Thyroid gland (tissue), 4 donors: ENCODE measurements at regions not wholly inside any gene's neighbourhood (a gene's known extent, or its start where the extent isn't known, plus 50 kb on each side); places are given as distances from the start of the nearest gene placed in this dataset.

Experiments
- CTCF ChIP-seq, 6 experiments: fragments of 200-600 bp in 3 of 6; fragments of 450-650 bp in 3 of 6; sonication (generic) in 3 of 6; IDR thresholded peaks; one replicate each; pipeline ENCODE4 v1.5.1; 2016 to 2019; ENCODE audit warnings: antibody characterized with exemption in 6 of 6, mild to moderate bottlenecking in 2 of 6, inconsistent platforms in 1 of 6, moderate library complexity in 1 of 6
- POLR2A ChIP-seq, 2 donors: fragments of 450-650 bp; IDR thresholded peaks; one replicate each; pipeline ENCODE4 v1.6.1; 2017; ENCODE audit warnings: antibody characterized with exemption in 2 of 2, mild to moderate bottlenecking in 2 of 2, moderate library complexity in 1 of 2

GRCh38 chr5:74334762-74335384, 305.7 kb downstream of the ENC1 start:
- TF ChIP-seq POLR2A (IDR thresholded peaks at IDR 0.05) (no peak), CTCF (IDR thresholded peaks at IDR 0.05) (no peak)
